ENCODE measurements at regions not wholly inside any gene's neighbourhood (a gene's known extent, or its start where the extent isn't known, plus 50 kb on each side); places are given as distances from the start of the nearest gene placed in this dataset.

DNA sequence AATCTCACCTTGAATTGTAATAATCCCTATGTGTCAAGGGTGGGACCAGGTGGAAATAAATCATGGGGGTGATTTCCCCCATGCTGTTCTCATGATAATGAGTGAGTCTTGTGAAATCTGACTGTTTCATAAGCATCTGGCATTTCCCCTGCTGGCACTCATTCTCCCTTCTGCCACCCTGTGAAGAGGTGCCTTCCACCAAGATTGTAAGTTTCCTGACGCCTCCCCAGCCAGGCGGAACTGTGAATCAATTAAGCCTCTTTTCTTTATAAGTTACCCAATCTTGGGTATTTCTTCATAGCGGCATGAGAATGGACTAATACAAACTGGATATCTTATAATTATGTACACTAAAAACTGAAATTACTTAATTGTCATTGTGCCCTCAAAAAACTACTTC, 189.2 kb upstream of the API5 start:
- intact Hi-C loops (cut with DNase I) = no loop called here
- Histone ChIP-seq H3K27ac (no peak overlapping the region), H3K4me1 (no peaks in the 10 kb centered on the region), H3K27me3 (no peaks in the 10 kb centered on the region), H3K4me3 (no peak overlapping the region), H3K36me3 (no peaks in the 10 kb centered on the region), H3K9me3 (no peaks in the 10 kb centered on the region)
- WGBS, 2 donors = 81% methylated on average over 3 of the region's 3 CpGs
- TF ChIP-seq, protein P1, sequence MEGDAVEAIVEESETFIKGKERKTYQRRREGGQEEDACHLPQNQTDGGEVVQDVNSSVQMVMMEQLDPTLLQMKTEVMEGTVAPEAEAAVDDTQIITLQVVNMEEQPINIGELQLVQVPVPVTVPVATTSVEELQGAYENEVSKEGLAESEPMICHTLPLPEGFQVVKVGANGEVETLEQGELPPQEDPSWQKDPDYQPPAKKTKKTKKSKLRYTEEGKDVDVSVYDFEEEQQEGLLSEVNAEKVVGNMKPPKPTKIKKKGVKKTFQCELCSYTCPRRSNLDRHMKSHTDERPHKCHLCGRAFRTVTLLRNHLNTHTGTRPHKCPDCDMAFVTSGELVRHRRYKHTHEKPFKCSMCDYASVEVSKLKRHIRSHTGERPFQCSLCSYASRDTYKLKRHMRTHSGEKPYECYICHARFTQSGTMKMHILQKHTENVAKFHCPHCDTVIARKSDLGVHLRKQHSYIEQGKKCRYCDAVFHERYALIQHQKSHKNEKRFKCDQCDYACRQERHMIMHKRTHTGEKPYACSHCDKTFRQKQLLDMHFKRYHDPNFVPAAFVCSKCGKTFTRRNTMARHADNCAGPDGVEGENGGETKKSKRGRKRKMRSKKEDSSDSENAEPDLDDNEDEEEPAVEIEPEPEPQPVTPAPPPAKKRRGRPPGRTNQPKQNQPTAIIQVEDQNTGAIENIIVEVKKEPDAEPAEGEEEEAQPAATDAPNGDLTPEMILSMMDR (IDR thresholded peaks at IDR 0.05) = no peak
- TF ChIP-seq POLR2A (IDR thresholded peaks at IDR 0.05) = no peak
- DNase-seq = no peak

GRCh38 chr11:43123443-43123842, 188.4 kb upstream of the API5 start:
- no peak for DNase-seq
- Histone ChIP-seq H3K4me1 (no peaks in the 10 kb centered on the region), H3K9me3 (no peaks in the 10 kb centered on the region), H3K4me3 (no peak overlapping the region), H3K27me3 (no peaks in the 10 kb centered on the region), H3K36me3 (no peaks in the 10 kb centered on the region), H3K27ac (no peak overlapping the region)
- intact Hi-C loops (cut with DNase I) = no loop called here
- TF ChIP-seq POLR2A (IDR thresholded peaks at IDR 0.05) = no peak
- WGBS, 2 donors = 19 to 33% methylated on average over 1 of the region's 1 CpG

DNA sequence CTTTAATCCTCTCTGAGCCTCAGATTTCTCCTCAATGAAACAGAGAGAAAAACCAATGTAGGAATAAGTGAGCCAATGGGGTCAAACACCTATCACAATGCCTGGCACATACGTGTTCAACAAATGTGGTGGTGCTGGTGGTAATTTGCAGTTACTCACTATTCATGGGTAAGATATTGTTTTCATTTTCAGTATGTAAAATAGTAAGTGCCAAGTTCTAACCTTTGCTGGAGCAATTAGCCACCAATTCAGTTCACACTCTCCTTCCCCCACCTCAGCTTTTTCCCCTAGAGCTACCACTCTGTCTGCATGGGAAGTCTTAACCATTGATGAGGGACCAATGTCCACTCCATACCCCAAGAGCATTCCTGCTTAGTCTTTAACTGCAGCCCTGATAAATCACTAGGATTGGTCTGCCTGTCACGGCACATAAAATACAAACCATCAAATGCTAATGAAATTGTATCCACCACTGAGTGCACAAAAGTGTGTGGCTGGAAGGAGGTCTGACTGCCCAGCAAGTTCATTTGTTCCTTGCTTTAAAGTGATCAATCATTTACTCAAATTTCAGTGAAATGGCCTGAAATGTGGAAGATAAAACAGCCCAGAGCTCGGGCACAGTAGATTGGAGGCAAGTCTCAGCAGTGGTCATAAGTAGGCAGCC, 187.4 kb upstream of the API5 start:
- H3K9me3 ChIP-seq = no peaks in the 10 kb centered on the region
- DNase-seq = no peak
- intact Hi-C loops (cut with DNase I) = no loop called here

DNA sequence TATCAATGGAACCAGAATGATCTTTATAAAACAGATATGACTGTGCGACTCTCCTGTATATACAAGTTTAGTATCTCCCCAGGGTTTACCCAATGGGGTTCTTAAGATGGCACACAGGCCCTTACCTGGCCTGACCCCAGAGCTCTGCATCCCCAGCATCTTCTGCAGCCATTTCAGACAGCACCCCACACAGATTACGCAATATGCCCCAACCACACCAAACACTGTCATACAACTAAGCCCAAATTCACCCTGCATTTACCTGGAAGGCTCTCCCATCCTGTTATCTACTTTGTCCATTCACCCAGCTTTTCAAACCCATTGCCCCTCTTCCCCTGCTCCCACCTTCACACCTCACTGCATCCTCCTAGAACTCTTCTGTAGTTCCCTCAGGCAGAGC, 182.5 kb upstream of the API5 start:
- WGBS, 2 donors = 71 to 74% methylated on average over 2 of the region's 2 CpGs
- no peaks in the 10 kb centered on the region for H3K36me3 ChIP-seq

More for the DNA sequence above, 187.4 kb upstream of the API5 start:
- no peaks in the 10 kb centered on the region for H3K36me3 ChIP-seq
- H3K4me3 ChIP-seq = no peak overlapping the region
- WGBS, 2 donors = 67 to 83% methylated on average over 3 of the region's 3 CpGs
- no peak overlapping the region for H3K27ac ChIP-seq
- no peaks in the 10 kb centered on the region for H3K4me1 ChIP-seq
- TF ChIP-seq, protein P1 (IDR thresholded peaks at IDR 0.05) = no peak
- TF ChIP-seq POLR2A (IDR thresholded peaks at IDR 0.05) = no peak
- H3K27me3 ChIP-seq = no peaks in the 10 kb centered on the region

DNA sequence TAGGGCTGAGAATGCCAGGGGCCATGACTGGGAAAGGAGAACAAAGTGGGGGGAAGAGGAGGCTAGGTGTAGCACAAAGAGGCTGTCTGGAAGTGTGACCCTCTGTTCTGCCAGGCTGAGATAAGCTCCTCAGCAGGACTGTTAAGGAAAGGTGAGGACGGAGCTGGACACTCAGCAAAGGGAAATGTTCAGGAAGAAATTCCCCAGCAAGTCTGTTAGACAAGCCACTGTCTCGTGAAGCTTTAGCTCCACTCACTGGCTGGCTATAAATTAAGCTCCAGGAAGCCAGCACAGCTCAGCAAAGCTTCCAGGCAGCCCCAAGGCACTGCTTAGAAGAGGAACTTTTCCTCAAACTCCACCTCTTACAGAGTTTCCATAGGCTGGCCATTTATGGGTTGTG, 181.2 kb upstream of the API5 start:
- Histone ChIP-seq H3K27ac (no peak overlapping the region), H3K27me3 (no peaks in the 10 kb centered on the region), H3K4me1 (no peaks in the 10 kb centered on the region), H3K36me3 (no peaks in the 10 kb centered on the region), H3K4me3 (no peak overlapping the region), H3K9me3 (no peaks in the 10 kb centered on the region)
- TF ChIP-seq, protein P1 (IDR thresholded peaks at IDR 0.05) = no peak
- TF ChIP-seq POLR2A (IDR thresholded peaks at IDR 0.05) = no peak
- no peak for DNase-seq
- WGBS, 2 donors = 0 to 10% methylated on average over 2 of the region's 2 CpGs
- intact Hi-C loops (cut with DNase I) = no loop called here

More for the DNA sequence above, 182.5 kb upstream of the API5 start:
- no peak for DNase-seq
- Histone ChIP-seq H3K27me3 (no peaks in the 10 kb centered on the region), H3K9me3 (no peaks in the 10 kb centered on the region), H3K4me1 (no peaks in the 10 kb centered on the region), H3K4me3 (no peak overlapping the region), H3K27ac (no peak overlapping the region)
- no peak for TF ChIP-seq POLR2A (IDR thresholded peaks at IDR 0.05)
- TF ChIP-seq, protein P1 (IDR thresholded peaks at IDR 0.05) = no peak
- intact Hi-C loops (cut with DNase I) = no loop called here

Data from esophagus squamous epithelium (tissue), 5 donors.